Neural progenitor cell (in vitro differentiated cells): ENCODE measurements at regions not wholly inside any gene's neighbourhood (a gene's known extent, or its start where the extent isn't known, plus 50 kb on each side); places are given as distances from the start of the nearest gene placed in this dataset.

Experiments used
- EZH2 ChIP-seq: fragments of 200-600 bp; sonication (generic); IDR thresholded peaks from 2 replicates; pipeline ENCODE4 v1.6.1; 2017; ENCODE audit warnings: antibody characterized with exemption, mild to moderate bottlenecking, moderate library complexity
- EZH2phosphoT487 ChIP-seq: fragments of 200-600 bp; sonication (generic); IDR thresholded peaks from 2 replicates; pipeline ENCODE4 v1.6.1; 2017; ENCODE audit warnings: antibody characterized with exemption
- TF ChIP-seq, protein P1 (sequence below): fragments of 200-600 bp; sonication (generic); IDR thresholded peaks from 2 replicates; pipeline ENCODE4 v1.5.1; 2017; ENCODE audit warnings: antibody characterized with exemption, mild to moderate bottlenecking

DNA sequence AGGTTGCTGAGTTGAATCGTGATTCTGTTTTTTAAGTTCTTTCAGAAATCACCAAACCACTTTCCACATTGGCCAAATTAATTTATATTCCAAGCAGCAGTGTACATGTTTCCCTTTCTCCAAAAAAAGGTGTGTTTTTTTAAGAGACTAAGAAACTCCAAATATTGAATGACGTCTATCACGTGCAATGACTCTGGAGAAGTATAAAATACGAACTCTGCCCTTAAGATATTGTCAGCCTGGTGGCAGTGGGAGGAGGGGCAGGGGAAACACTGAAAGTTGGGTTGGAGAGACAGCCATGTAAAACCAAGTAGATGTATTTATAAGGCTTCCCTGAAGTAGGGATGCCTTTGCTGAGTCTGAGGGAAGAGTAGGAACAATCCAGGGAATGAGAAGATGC is 50.1 kb upstream of the DHRS4 start:
- TF ChIP-seq, protein P1, sequence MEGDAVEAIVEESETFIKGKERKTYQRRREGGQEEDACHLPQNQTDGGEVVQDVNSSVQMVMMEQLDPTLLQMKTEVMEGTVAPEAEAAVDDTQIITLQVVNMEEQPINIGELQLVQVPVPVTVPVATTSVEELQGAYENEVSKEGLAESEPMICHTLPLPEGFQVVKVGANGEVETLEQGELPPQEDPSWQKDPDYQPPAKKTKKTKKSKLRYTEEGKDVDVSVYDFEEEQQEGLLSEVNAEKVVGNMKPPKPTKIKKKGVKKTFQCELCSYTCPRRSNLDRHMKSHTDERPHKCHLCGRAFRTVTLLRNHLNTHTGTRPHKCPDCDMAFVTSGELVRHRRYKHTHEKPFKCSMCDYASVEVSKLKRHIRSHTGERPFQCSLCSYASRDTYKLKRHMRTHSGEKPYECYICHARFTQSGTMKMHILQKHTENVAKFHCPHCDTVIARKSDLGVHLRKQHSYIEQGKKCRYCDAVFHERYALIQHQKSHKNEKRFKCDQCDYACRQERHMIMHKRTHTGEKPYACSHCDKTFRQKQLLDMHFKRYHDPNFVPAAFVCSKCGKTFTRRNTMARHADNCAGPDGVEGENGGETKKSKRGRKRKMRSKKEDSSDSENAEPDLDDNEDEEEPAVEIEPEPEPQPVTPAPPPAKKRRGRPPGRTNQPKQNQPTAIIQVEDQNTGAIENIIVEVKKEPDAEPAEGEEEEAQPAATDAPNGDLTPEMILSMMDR, result no peak
- TF ChIP-seq EZH2phosphoT487 (no peak), EZH2 (no peak)
